HG03066 (cell line): ENCODE measurements at regions not wholly inside any gene's neighbourhood (a gene's known extent, or its start where the extent isn't known, plus 50 kb on each side); places are given as distances from the start of the nearest gene placed in this dataset.

Experiments used
- ATAC-seq: cut with Tn5 transposase; IDR thresholded peaks from one replicate; pipeline ENCODE4 v1.9.1; 2021; ENCODE audit warnings: low read depth; ENCODE audit not compliant: unreplicated experiment

- ATAC-seq: no peak
Observed at GRCh38 chr2:129884221-129884786, 95.2 kb upstream of the RAB6C start.

DNA sequence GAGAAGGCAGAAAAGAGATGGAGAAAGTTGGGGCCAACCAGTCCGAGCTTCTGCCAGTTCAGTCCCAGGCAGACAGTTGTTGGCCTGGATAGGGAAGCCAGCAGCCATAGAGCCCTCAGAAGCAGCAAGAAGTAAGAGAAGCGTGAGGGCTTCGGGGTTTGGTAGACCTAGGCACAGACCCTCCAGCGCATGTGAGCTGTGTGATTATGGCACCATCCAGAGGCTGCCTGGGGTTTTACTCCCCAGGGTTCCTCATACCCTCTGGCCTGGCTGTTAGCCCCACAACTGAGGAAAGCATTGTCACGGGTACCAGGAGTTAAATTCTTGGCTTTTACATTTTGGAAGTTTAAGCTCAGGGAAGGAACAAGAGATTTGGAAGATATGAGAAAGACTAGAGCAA is 93.7 kb upstream of the RAB6C start:
- ATAC-seq: no peak

DNA sequence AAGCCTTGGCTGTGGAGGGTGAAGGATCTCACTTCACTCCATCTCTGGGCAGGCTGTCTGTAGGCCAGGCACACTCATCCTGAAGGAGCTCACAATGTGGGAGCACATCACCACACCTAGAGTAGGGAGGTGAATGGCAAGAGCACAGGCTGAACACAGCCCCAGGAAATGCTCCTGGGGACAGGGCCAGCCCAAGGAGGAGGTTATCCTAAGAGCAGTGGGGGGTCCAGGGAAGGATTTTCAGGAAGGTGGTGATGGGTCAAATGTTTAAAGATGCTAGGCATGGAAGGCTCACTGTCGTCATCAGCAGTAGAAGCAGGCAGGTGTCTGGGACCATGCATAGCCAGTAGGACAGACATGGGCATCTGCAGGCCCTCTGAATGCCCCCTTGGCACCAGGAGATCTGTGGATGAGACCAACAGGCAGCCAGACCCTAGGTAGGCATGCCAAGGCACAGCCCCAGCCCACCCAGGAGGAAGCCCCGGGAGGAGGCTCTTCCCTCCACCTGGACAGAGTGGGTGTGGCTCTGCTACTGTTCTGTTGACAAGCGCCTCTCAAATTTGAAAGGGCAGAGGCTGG is 91.7 kb upstream of the RAB6C start:
- no peak for ATAC-seq

DNA sequence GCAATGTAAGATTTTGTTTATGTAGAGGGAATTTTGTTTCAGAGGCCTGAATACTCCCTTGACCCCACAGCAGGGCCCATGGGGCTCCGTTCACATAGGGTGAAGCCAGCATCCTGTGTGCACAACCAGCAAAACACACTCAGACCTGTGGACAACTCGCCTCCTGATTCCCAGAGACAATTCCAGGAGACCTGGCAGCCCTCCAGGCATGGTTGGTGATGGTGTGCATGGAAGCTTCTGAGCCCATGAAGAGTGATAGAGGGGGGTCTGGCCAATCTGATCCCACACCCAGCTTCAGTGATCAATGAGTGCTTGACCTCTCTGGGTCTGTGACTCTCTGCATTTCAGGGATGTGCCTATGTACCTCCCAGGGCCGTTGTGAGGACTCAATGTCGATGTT is 91.0 kb upstream of the RAB6C start:
- ATAC-seq: no peak

- ATAC-seq: no peak
Observed at GRCh38 chr2:129888896-129889295, 90.6 kb upstream of the RAB6C start.

DNA sequence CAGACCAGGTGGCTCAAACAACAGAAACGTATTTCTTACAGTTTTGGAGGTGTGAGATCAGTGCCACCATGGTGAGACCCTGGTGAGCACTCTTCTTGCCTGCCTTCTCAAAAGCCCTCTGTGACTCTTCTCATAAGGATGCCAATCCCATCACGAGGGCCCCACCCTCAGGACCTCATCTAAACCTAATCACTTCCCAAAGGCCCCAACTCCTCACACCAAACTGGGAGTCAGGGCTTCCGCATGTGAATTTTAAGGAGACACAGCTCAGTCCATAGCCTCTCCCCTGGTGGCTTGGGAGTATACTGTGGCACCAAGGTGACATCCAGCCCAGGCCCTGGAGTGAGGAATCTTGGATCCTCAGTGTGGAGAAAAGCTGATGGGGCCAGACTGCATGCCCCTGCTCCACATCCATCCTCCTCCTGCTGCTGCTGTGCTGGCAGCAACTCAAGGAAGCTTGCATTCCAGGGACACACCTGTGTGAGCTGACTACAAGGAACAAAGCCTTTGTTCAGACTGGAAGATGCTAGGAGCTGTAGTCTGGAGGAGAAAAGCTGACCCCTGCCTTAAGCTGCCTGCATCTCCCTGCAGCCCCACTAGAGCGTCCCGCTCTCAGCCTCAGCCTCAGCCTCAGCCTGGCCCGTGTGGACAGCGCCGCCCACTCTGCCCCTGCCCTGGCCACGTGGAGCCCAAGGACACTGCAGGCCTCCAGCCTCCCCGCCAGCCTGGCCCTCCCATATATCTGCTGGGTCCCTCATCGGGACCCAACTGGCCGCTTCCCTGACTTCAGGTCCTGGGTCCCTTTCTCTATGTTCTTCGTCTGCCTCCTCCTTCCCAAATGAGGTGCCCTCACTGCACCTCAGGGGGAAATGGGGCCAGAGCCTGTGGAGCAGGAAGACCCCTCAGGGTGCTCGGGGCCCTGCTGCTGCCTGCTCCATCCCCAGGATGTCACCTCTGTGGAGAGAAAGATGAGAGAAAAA is 87.8 kb upstream of the RAB6C start:
- no peak for ATAC-seq

GRCh38 chr2:129892360-129892759 is 87.1 kb upstream of the RAB6C start:
- ATAC-seq: no peak

DNA sequence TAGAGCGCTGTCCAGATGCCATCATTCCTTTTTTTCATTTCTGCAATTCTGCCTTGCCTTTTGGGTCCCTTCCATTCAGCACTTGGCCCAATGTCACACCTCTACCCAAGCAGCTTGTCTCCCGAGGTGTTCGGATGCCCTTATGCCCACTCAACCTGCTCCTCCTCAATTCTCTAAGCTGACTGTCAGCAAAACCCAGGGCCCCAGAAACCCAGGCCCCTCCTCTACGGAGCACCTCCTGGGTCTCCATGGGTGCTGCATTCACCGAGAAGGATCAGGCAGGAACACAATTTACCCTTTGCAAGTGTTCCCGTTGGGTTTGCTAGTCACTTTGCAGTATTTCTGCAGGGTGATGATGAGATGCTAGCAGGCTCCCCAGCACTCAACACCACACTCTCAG is 86.7 kb upstream of the RAB6C start:
- ATAC-seq: no peak

DNA sequence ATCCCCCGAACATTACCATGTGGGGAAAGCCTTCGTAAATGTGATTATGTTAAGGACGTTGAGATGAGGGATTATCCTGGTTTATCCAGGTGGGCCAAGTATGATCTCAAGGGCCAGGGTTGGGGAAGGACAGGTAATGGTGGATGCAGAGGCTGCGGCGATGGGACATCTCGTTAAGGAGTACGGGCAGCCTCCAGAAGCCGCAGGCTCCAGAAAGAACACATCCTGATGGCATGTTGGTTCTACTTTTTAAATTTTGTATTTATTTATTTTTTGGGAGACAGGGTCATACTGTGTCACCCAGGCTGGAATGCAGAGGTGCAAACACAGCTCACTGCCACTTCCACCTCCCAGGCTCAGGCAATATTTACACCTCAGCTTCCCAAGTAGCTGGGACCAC is 86.2 kb upstream of the RAB6C start:
- ATAC-seq: no peak

DNA sequence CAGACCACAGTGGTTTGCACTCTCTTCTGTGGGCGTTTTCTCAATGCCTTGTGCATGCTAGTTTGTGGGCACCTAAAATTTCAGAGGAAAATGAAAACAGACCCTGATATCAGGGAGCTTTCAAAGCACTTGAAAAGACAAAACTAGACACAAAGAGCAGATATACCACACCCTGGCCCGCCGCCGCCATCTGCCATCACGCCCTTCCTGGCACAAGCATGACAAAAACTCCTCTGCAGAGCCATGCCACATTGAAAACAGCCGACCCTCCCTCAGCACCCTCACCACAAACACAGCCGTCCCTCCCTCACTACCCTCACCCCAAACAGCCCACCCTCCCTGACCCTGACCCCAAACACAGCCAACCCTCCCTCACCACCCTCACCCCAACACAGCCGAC is 84.8 kb upstream of the RAB6C start:
- no peak for ATAC-seq

DNA sequence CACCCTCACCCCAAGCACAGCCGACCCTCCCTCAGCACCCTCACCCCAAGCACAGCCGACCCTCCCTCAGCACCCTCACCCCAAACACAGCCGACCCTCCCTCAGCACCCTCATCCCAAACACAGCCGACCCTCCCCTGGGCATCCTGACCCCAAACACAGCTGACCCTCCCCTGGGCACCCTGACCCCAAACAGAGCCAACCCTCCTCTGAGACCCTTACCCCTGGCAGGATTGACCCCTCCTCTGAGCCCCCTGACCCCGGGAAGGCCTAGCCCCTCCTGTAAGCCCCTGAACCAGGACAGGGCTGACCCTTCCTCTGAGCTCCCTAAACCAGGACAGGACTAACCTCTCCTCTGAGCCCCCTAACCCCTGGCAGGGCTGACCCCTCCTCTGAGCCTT is 84.4 kb upstream of the RAB6C start:
- ATAC-seq: no peak

- no peak for ATAC-seq
Observed at GRCh38 chr2:129895526-129896082, 83.9 kb upstream of the RAB6C start.

DNA sequence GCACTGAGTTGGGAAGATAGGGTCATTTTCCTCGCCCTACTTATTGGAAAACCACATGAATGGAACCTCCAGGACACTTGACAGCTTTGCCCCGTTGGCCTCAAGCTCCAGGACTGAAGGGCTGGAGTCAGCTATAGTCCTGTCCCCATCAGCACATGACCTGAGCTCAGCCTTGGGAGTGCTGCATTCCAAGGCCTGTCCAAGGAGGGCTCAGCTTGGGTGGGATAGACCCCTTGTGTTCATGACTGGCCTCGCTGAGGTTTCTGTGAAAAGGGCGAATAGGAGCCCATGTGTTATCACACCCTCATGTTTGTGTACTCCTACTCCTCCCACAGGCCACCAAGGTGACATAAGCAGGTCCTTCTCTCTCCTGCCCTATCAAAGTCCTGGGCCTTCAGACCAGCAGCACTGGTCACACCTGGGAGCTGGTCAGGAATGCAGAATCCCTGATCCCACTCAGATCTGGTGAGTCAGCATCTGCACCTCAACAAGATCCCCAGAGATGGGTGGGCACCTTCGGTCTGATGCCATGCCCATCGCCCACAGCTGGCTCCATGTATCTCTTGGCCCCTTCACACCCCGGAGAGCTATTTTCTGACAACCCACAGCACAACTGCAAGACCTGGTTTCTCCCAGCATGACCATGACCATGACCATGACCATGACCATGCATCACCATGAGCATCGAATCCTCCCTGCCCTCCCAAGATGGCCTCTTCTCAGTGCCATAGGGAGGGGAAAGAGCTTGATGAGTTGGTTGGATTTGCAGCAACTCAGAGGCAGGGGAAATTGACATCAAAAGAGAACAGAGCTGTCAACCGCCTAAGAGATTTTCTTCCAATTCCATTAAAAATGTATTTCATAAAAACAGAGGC is 83.0 kb upstream of the RAB6C start:
- no peak for ATAC-seq

GRCh38 chr2:129901754-129902415 is 77.6 kb upstream of the RAB6C start:
- ATAC-seq: no peak

DNA sequence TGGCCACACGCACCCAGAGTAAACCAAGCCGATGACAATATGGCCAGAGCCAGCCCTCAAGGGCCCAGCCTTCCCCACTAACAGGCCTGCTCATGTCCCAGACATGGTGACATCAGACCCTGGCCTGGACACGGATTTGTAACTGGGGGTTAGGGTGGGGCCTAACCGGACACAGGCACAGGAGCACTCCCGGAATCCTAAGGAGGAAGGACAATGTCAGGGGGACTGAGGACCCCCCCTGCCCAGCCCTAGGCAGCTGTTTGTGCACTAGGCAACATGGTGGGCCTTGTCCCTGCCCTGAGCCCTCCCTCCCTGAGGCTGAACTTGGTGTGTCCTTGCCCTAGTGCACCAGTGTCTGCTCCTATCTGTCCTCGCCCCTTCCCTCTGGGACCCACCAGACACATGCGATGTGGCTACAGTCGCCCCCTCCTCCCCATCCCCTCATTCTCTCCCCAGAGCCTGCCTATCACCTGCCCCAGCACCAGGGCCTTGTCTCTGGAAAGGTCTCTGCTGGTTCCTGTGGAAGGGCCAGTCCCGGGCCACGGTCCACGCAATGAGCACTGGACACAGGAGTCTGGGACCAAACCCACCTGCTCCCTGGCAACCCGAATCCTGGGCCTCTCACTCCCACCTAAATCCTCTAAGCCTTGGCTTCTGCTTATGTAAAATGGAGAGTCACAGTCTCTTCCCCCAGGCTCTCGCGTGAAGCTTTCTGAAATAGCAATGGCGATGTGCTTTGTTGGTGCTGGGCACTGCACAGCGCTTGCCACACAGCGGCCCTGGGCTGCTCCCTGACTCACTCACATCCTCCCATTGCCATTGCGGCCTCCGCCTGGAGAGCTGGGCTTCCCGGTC is 76.5 kb upstream of the RAB6C start:
- ATAC-seq: no peak

- no peak for ATAC-seq
Observed at GRCh38 chr2:129903586-129904425, 75.7 kb upstream of the RAB6C start.

DNA sequence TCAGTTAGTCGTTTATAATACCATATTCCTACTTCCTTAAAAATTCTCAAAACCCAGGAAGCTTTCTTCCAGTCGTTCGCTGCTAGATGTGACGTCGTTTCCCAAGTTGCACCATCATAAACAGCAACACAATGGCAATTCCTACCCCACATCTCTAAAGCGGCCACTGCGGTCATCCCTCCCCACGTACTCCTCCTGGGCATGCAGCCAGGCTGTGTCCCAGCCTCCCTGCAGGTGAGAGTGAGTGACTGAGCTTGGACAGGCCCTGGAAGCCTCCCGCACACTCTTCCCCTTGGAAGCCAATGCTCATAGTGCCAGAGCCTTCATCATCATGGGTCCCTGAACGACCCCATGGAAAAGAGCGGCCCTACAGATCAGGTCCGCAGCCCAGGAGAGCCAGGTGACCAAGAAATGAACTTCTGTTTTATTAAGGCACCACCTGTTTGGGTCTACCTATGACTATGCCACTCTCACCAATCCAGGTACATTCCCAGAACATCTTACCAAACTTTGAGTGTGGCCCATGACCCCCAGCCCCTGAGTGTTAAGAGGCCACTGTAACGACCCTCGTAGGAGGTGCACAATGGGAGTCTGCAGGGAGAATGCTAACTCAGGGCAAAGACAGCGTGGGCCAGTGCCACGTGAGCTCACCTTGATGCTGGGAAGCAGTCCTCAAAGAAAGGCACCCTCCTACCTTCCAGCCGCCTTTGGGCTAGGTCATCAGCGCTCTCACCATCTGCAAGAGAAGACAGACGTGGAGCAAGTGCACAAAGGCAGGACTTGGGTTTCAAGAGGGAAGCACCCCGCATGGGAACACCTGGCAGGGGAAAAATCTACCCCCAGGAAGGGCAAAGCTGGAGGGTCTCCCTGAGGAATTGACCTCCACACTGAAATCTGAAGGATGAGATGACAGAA is 74.7 kb upstream of the RAB6C start:
- ATAC-seq: no peak
